HepG2 (cell line): ENCODE measurements at regions not wholly inside any gene's neighbourhood (a gene's known extent, or its start where the extent isn't known, plus 50 kb on each side); places are given as distances from the start of the nearest gene placed in this dataset.

Experiments
- ATAC-seq: fragments of 200-7000 bp; cut with Tn5 transposase; 3 replicates; pipeline ENCODE4 v1.9.1; 2020; ENCODE audit warnings: mild to moderate bottlenecking, moderate library complexity
- BruUV-seq: library from RNA; stranded (reverse); fragments of 400-500 nt; replicated peaks from 2 replicates; lab custom pipeline; 2021; lab: Mats Ljungman, UMichigan
- CTCF ChIA-PET: fragments of 300-600 bp; formaldehyde crosslinking; extraction: SDS; loops from one replicate; lab custom pipeline; 2021; ENCODE audit warnings: low total read pairs, inconsistent platforms, low intra/inter-chr PET ratio; lab: Yijun Ruan, JAX
- POLR2A ChIA-PET: fragments of 350-600 bp; sonication (Branson Sonifier 250); formaldehyde crosslinking; loops from one replicate; lab custom pipeline; 2020; ENCODE audit warnings: antibody characterized with exemption, inconsistent platforms; lab: Yijun Ruan, JAX
- DNase-seq: peaks from one replicate; pipeline ENCODE4 v3.0.0-alpha.2; 2015; ENCODE audit warnings: low spot score
- FAIRE-seq: peaks from 3 replicates; lab custom pipeline; 2011; peaks lifted over from hg19 to GRCh38; lab: Jason Lieb, UNC
- H2AFZ ChIP-seq: one replicate; pipeline ENCODE4 v1.6.1; 2011; ENCODE audit warnings: low read length, inconsistent platforms
- H3K27ac ChIP-seq: fragments of 300-600 bp; 3 replicates; pipeline ENCODE4 v1.8.0; 2011; ENCODE audit warnings: mixed run types, mild to moderate bottlenecking, mixed read lengths, low read length, inconsistent platforms; ENCODE audit not compliant: insufficient read depth; ENCODE audit errors: extremely low read length
- H3K27me3 ChIP-seq, 2 experiments: fragments of 200-600 bp in 1 of 2; 2 replicates in 1 of 2; 3 replicates in 1 of 2; pipeline versions ENCODE4 v1.6.0 to v1.8.0; 2011; ENCODE audit warnings: low read length in 2 of 2, mild to moderate bottlenecking in 2 of 2, moderate library complexity in 2 of 2, inconsistent platforms in 1 of 2; ENCODE audit not compliant: insufficient read depth in 2 of 2, control insufficient read depth in 1 of 2
- H3K36me3 ChIP-seq, 2 experiments: fragments of 200-600 bp in 1 of 2; replicated peaks in 1 of 2; 2 replicates in 1 of 2; 3 replicates in 1 of 2; pipeline versions ENCODE4 v1.5.1 to v1.8.0; 2011; ENCODE audit warnings: low read length in 2 of 2, inconsistent platforms in 1 of 2; ENCODE audit not compliant: insufficient read depth in 2 of 2, control insufficient read depth in 1 of 2
- H3K4me1 ChIP-seq: 2 replicates; pipeline ENCODE4 v1.5.1; 2012; ENCODE audit warnings: low read length, inconsistent platforms; ENCODE audit not compliant: insufficient read depth
- H3K4me2 ChIP-seq: 2 replicates; pipeline ENCODE4 v1.6.0; 2011; ENCODE audit warnings: low read depth, low read length, inconsistent platforms
- H3K4me3 ChIP-seq, 3 experiments: fragments of 200-600 bp in 1 of 3; sonication (generic), shearing (Covaris generic) in 1 of 3; replicated peaks in 1 of 3; 2 replicates each; pipeline ENCODE4 v1.5.1; 2011 to 2016; ENCODE audit warnings: low read length in 3 of 3, inconsistent platforms in 2 of 3, low read depth in 2 of 3, mild to moderate bottlenecking in 2 of 3, control low read depth in 1 of 3, mixed read lengths in 1 of 3; ENCODE audit not compliant: insufficient read depth in 1 of 3
- H3K79me2 ChIP-seq: one replicate; pipeline ENCODE4 v1.6.1; 2011; ENCODE audit warnings: low read length, inconsistent platforms; ENCODE audit not compliant: insufficient read depth
- H3K9ac ChIP-seq: 2 replicates; pipeline ENCODE4 v1.6.0; 2011; ENCODE audit warnings: mild to moderate bottlenecking, low read depth, low read length, inconsistent platforms; ENCODE audit not compliant: insufficient read depth
- H3K9me3 ChIP-seq: 2 replicates; pipeline ENCODE4 v1.5.1; 2012; ENCODE audit warnings: mild to moderate bottlenecking, low read length
- H4K20me1 ChIP-seq: 2 replicates; pipeline ENCODE4 v1.6.0; 2011; ENCODE audit warnings: inconsistent platforms, mild to moderate bottlenecking, low read length, moderate library complexity; ENCODE audit not compliant: insufficient read depth
- IKZF1 ChIP-seq: fragments of 450-650 bp; IDR thresholded peaks from 2 replicates; pipeline ENCODE4 v1.7.1; 2016
- ISL2 ChIP-seq: sonication (generic); formaldehyde crosslinking; IDR thresholded peaks from 2 replicates; pipeline ENCODE4 v1.5.0; 2020; ENCODE audit warnings: missing genetic modification reagents
- KAT8 ChIP-seq: IDR thresholded peaks from 2 replicates; pipeline ENCODE4 v1.6.1; 2016; ENCODE audit warnings: missing genetic modification reagents, missing compliant biosample characterization
- MAFF ChIP-seq: IDR thresholded peaks from 2 replicates; pipeline ENCODE4 v1.6.1; 2011; ENCODE audit warnings: low read depth, low read length, improper control_type of control experiment
- MAFK ChIP-seq, 2 experiments: IDR thresholded peaks in 1 of 2; conservative IDR thresholded peaks in 1 of 2; 2 replicates each; pipeline ENCODE4 v1.6.1; 2011; ENCODE audit warnings: improper control_type of control experiment in 2 of 2, low read length in 2 of 2
- MTA1 ChIP-seq: sonication (generic); formaldehyde crosslinking; IDR thresholded peaks from 2 replicates; pipeline ENCODE4 v1.4.0; 2020; ENCODE audit warnings: missing genetic modification reagents, mild to moderate bottlenecking, borderline replicate concordance
- PCBP1 ChIP-seq: fragments of 200-400 bp; formaldehyde crosslinking; IDR thresholded peaks from 2 replicates; pipeline ENCODE4 v1.6.1; 2017; ENCODE audit warnings: mild to moderate bottlenecking, low read depth, low read length, borderline replicate concordance
- PHB2 ChIP-seq: fragments of 450-650 bp; IDR thresholded peaks from 2 replicates; pipeline ENCODE4 v1.6.1; 2018; ENCODE audit not compliant: partially characterized antibody
- RBM39 ChIP-seq: fragments of 200-400 bp; formaldehyde crosslinking; IDR thresholded peaks from one replicate; pipeline ENCODE4 v1.6.1; 2018; ENCODE audit warnings: antibody characterized with exemption, mild to moderate bottlenecking, low read depth, low read length; ENCODE audit not compliant: poor library complexity, severe bottlenecking
- SALL2 ChIP-seq: sonication (generic); formaldehyde crosslinking; IDR thresholded peaks from 2 replicates; pipeline ENCODE4 v1.8.1; 2023; ENCODE audit warnings: mild to moderate bottlenecking, missing genetic modification reagents, inconsistent platforms
- SKIL ChIP-seq: sonication (generic); formaldehyde crosslinking; IDR thresholded peaks from 2 replicates; pipeline ENCODE4 v1.8.0; 2022; ENCODE audit warnings: missing genetic modification reagents, mild to moderate bottlenecking, moderate library complexity, borderline replicate concordance
- SOX6 ChIP-seq, 2 experiments: fragments of 450-650 bp in 1 of 2; sonication (generic) in 1 of 2; formaldehyde crosslinking in 1 of 2; IDR thresholded peaks; 2 replicates each; pipeline versions ENCODE4 v1.4.0 to v1.6.1; 2017 to 2020; ENCODE audit warnings: antibody characterized with exemption in 1 of 2, mild to moderate bottlenecking in 1 of 2, missing genetic modification reagents in 1 of 2
- SP2 ChIP-seq: sonication (generic); formaldehyde crosslinking; IDR thresholded peaks from 2 replicates; pipeline ENCODE4 v1.5.1; 2020; ENCODE audit warnings: mild to moderate bottlenecking, missing genetic modification reagents
- ZMYM2 ChIP-seq: sonication (generic); formaldehyde crosslinking; IDR thresholded peaks from 2 replicates; pipeline ENCODE4 v1.8.0; 2022; ENCODE audit warnings: mild to moderate bottlenecking, missing genetic modification reagents
- ZNF256 ChIP-seq: sonication (generic); formaldehyde crosslinking; conservative IDR thresholded peaks from 2 replicates; pipeline ENCODE4 v1.4.0; 2020; ENCODE audit warnings: missing genetic modification reagents
- ZNF615 ChIP-seq: sonication (generic); formaldehyde crosslinking; IDR thresholded peaks from 2 replicates; pipeline ENCODE4 v1.5.0; 2020; ENCODE audit warnings: mild to moderate bottlenecking, missing genetic modification reagents, borderline replicate concordance
- ZNF703 ChIP-seq: sonication (generic); formaldehyde crosslinking; IDR thresholded peaks from 2 replicates; pipeline ENCODE4 v1.5.1; 2020; ENCODE audit warnings: missing genetic modification reagents, mild to moderate bottlenecking, moderate library complexity, borderline replicate concordance
- ZNF775 ChIP-seq: sonication (generic); formaldehyde crosslinking; IDR thresholded peaks from 2 replicates; pipeline ENCODE4 v1.4.0; 2020; ENCODE audit warnings: missing genetic modification reagents, mild to moderate bottlenecking, moderate library complexity, borderline replicate concordance
- ZNF883 ChIP-seq: sonication (generic); formaldehyde crosslinking; IDR thresholded peaks from 2 replicates; pipeline ENCODE4 v1.5.1; 2020; ENCODE audit warnings: mild to moderate bottlenecking, missing genetic modification reagents; ENCODE audit errors: not compliant biosample characterization
- WGBS: methylation state at CpG from one replicate; pipeline ENCODE4 v1.1.6; 2017; ENCODE audit warnings: low lambda C conversion rate; 5-methylcytosine and 5-hydroxymethylcytosine counted together
- in situ Hi-C: cut with HindIII; loops from 2 replicates; pipeline ENCODE4 v1.10.0; 2017; ENCODE audit warnings: low pct_unique_long_range_greater_than_20kb; ENCODE audit not compliant: extremely low pct_ligation_motif_present
- intact Hi-C: fragments of 100-400 bp; cut with micrococcal nuclease; formaldehyde crosslinking; loops from one replicate; pipeline ENCODE4 v1.10.0; 2022; ENCODE audit not compliant: unreplicated experiment

DNA sequence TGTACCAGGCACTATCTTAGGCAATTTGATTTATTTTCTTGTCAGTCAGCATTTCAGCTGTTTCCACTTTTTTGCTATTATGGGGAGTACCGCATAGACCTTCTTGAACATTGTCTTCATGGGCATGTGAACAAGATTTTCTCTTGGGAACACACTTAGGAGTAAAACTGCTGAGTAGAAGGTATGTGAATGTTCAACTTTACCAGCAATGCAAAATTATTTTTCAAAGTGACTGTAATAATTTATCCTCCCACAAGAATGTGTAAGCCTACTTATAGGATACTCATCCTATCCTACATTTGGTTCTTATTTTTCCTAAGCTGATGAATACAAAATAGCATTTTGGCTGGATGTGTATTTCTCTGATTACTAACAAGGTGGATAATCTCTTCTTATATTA, 132.0 kb upstream of the NAV2 start:
- H3K27me3 ChIP-seq = peaks cover 0 to 4% of the 10 kb centered on the region in 2 experiments; a peak in 1 of 5 replicates
- no peaks in the 10 kb centered on the region for H3K79me2 ChIP-seq
- H3K9ac ChIP-seq = no peak overlapping the region
- no TSS peak for BruUV-seq
- no peak for ATAC-seq
- TF ChIP-seq MAFK (conservative IDR thresholded peaks at IDR 0.05 in 1 of 2, IDR thresholded peaks at IDR 0.05 in 1 of 2; ENCODE audit: low read length in 2 of 2) (0 out of 4 replicates have a peak, but pooled peaks of 1 of the 2 experiments have one; percentile 9), MAFF (0 out of 2 replicates have a peak, but pooled peaks have one; percentile 0), ZNF775 (CRISPR knock-in tag) (no peak)
- in situ Hi-C loops (no loop called here), intact Hi-C loops (no loop called here)
- no peak for DNase-seq
- CTCF ChIA-PET = no interaction called here
- H3K36me3 ChIP-seq = no peaks in the 10 kb centered on the region
- H4K20me1 ChIP-seq = no peaks in the 10 kb centered on the region
- no peak overlapping the region for H2AFZ ChIP-seq
- no peak for FAIRE-seq
- no peaks in the 10 kb centered on the region for H3K9me3 ChIP-seq
- no peak overlapping the region for H3K27ac ChIP-seq
- 50% methylated on average over 1 of the region's 1 CpG for WGBS
- H3K4me1 ChIP-seq = no peaks in the 10 kb centered on the region
- POLR2A ChIA-PET = no interaction called here
- H3K4me3 ChIP-seq = no peak overlapping the region
- H3K4me2 ChIP-seq = no peak overlapping the region

GRCh38 chr11:19579957-19580356, 132.7 kb upstream of the NAV2 start:
- Histone ChIP-seq H3K4me2 (no peak overlapping the region), H3K4me1 (no peaks in the 10 kb centered on the region), H3K9ac (no peak overlapping the region), H2AFZ (no peak overlapping the region), H3K27ac (no peak overlapping the region), H3K9me3 (no peaks in the 10 kb centered on the region), H3K79me2 (no peaks in the 10 kb centered on the region), H3K27me3 (peaks cover 0 to 4% of the 10 kb centered on the region in 2 experiments; a peak in 1 of 5 replicates), H3K4me3 (no peak overlapping the region), H4K20me1 (no peaks in the 10 kb centered on the region), H3K36me3 (no peaks in the 10 kb centered on the region)
- WGBS = 15% methylated on average over 5 of the region's 5 CpGs
- ChIA-PET CTCF (no interaction called here), POLR2A (no interaction called here)
- no TSS peak for BruUV-seq
- FAIRE-seq (no peak), ATAC-seq (no peak), DNase-seq (no peak)
- intact Hi-C loops (no loop called here), in situ Hi-C loops (no loop called here)
- TF ChIP-seq SOX6 (IDR thresholded peaks at IDR 0.05) (no peak), SOX6 (CRISPR knock-in tag; IDR thresholded peaks at IDR 0.05) (no peak), SKIL (no peak), ZNF703 (CRISPR knock-in tag) (no peak), RBM39 (no peak), ZNF615 (CRISPR knock-in tag) (no peak), PCBP1 (no peak), PHB2 (no peak), KAT8 (CRISPR knock-in tag) (no peak), SALL2 (CRISPR knock-in tag) (no peak), ZMYM2 (CRISPR knock-in tag) (no peak), ZNF883 (no peak), IKZF1 (no peak), SP2 (no peak), ISL2 (CRISPR knock-in tag) (no peak), MTA1 (no peak), ZNF256 (CRISPR knock-in tag) (no peak)
